Epithelial cell of proximal tubule (primary cell): ENCODE measurements at regions not wholly inside any gene's neighbourhood (a gene's known extent, or its start where the extent isn't known, plus 50 kb on each side); places are given as distances from the start of the nearest gene placed in this dataset.

Source experiments
- DNase-seq: peaks from one replicate; pipeline ENCODE4 v3.0.0-alpha.2; 2011; ENCODE audit warnings: low read depth
- H3K4me3 ChIP-seq: 2 replicates; pipeline ENCODE4 v1.5.1; 2011; ENCODE audit warnings: low read depth, mild to moderate bottlenecking, low read length
- CTCF ChIP-seq: conservative IDR thresholded peaks from 2 replicates; pipeline ENCODE4 v1.5.1; 2012; ENCODE audit warnings: low read depth, mild to moderate bottlenecking, low read length

GRCh38 chr20:21583486-21584168, 69.8 kb upstream of the NKX2-2 start:
- no peak overlapping the region for H3K4me3 ChIP-seq
- DNase-seq, result no peak
- no peak for TF ChIP-seq CTCF

GRCh38 chr20:21577551-21577950, 63.7 kb upstream of the NKX2-2 start:
- no peak for TF ChIP-seq CTCF
- H3K4me3 ChIP-seq, result no peak overlapping the region
- DNase-seq, result no peak

- no peak overlapping the region for H3K4me3 ChIP-seq
- no peak for DNase-seq
- no peak for TF ChIP-seq CTCF
Measured at GRCh38 chr20:21575981-21576740, 62.3 kb upstream of the NKX2-2 start.

GRCh38 chr20:21575167-21575566, 61.3 kb upstream of the NKX2-2 start:
- no peak overlapping the region for H3K4me3 ChIP-seq
- DNase-seq, result no peak
- no peak for TF ChIP-seq CTCF

- no peak overlapping the region for H3K4me3 ChIP-seq
- TF ChIP-seq CTCF, result no peak
- DNase-seq, result no peak
Measured at GRCh38 chr20:21574443-21574842, 60.6 kb upstream of the NKX2-2 start.

- TF ChIP-seq CTCF, result no peak
- DNase-seq, result no peak
- H3K4me3 ChIP-seq, result no peak overlapping the region
Measured at GRCh38 chr20:21573259-21573658, 59.4 kb upstream of the NKX2-2 start.
